Adrenal gland (tissue), 5 donors: ENCODE measurements at regions not wholly inside any gene's neighbourhood (a gene's known extent, or its start where the extent isn't known, plus 50 kb on each side); places are given as distances from the start of the nearest gene placed in this dataset.

Source experiments
- CTCF ChIP-seq, 6 experiments: fragments of 450-650 bp in 4 of 6; fragments of 200-600 bp in 2 of 6; sonication (generic) in 1 of 6; IDR thresholded peaks; 1 replicate in 5 of 6; 2 replicates in 1 of 6; pipeline versions ENCODE4 v1.5.1 to v1.8.0; 2016 to 2021; ENCODE audit warnings: antibody characterized with exemption in 6 of 6, mild to moderate bottlenecking in 2 of 6, moderate library complexity in 1 of 6
- POLR2A ChIP-seq, 2 donors: fragments of 450-650 bp; IDR thresholded peaks; one replicate each; pipeline ENCODE4 v1.6.1; 2017; ENCODE audit warnings: antibody characterized with exemption in 2 of 2, mild to moderate bottlenecking in 2 of 2, moderate library complexity in 1 of 2
- donor health status: DM: no; HTN: no; CAD: no.

GRCh38 chr1:8083739-8084484 is 57.8 kb upstream of the ERRFI1 start:
- TF ChIP-seq POLR2A (IDR thresholded peaks at IDR 0.05) (no peak), CTCF (IDR thresholded peaks at IDR 0.05) (no peak)
